ENCODE measurements at regions not wholly inside any gene's neighbourhood (a gene's known extent, or its start where the extent isn't known, plus 50 kb on each side); places are given as distances from the start of the nearest gene placed in this dataset.
A peak's percentile ranks its signal among the peaks of the same experiment; 100 is the strongest.

GRCh38 chr2:145194673-145195072 is 674.8 kb upstream of the ZEB2 start:
- intact Hi-C loops (cut with micrococcal nuclease): no loop called here
- H3K4me1 Mint-ChIP-seq (ENCODE audit: insufficient read depth, unreplicated experiment): no peaks in the 10 kb centered on the region
- no peak overlapping the region for H3K27ac Mint-ChIP-seq (ENCODE audit: low read depth, unreplicated experiment)
- no peaks in the 10 kb centered on the region for H3K27me3 Mint-ChIP-seq (ENCODE audit: insufficient read depth, unreplicated experiment)
- H3K36me3 Mint-ChIP-seq (ENCODE audit: insufficient read depth, unreplicated experiment): no peaks in the 10 kb centered on the region
- no peaks in the 10 kb centered on the region for H3K9me3 Mint-ChIP-seq (ENCODE audit: unreplicated experiment)
- POLR2A ChIA-PET: interaction anchor here (1.2 kb wide), 1 partner anchor 10 kb away, joined by 3 read pairs; no protein-coding TSS in a partner anchor
- H3K4me3 Mint-ChIP-seq (ENCODE audit: unreplicated experiment): no peak overlapping the region
- CTCF ChIA-PET: no interaction called here
- DNase-seq (ENCODE audit: unreplicated experiment): no peak
- TF ChIP-seq, protein P1, sequence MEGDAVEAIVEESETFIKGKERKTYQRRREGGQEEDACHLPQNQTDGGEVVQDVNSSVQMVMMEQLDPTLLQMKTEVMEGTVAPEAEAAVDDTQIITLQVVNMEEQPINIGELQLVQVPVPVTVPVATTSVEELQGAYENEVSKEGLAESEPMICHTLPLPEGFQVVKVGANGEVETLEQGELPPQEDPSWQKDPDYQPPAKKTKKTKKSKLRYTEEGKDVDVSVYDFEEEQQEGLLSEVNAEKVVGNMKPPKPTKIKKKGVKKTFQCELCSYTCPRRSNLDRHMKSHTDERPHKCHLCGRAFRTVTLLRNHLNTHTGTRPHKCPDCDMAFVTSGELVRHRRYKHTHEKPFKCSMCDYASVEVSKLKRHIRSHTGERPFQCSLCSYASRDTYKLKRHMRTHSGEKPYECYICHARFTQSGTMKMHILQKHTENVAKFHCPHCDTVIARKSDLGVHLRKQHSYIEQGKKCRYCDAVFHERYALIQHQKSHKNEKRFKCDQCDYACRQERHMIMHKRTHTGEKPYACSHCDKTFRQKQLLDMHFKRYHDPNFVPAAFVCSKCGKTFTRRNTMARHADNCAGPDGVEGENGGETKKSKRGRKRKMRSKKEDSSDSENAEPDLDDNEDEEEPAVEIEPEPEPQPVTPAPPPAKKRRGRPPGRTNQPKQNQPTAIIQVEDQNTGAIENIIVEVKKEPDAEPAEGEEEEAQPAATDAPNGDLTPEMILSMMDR (IDR thresholded peaks at IDR 0.05; ENCODE audit: unreplicated experiment): no peak
- no TSS peak for BruUV-seq (replicated peaks)

GRCh38 chr2:145190031-145190703 is 670.2 kb upstream of the ZEB2 start:
- Mint-ChIP-seq H3K4me3 (ENCODE audit: unreplicated experiment) (no peak overlapping the region), H3K36me3 (ENCODE audit: insufficient read depth, unreplicated experiment) (no peaks in the 10 kb centered on the region), H3K27ac (ENCODE audit: low read depth, unreplicated experiment) (no peak overlapping the region), H3K4me1 (ENCODE audit: insufficient read depth, unreplicated experiment) (no peaks in the 10 kb centered on the region), H3K9me3 (ENCODE audit: unreplicated experiment) (no peaks in the 10 kb centered on the region), H3K27me3 (ENCODE audit: insufficient read depth, unreplicated experiment) (no peaks in the 10 kb centered on the region)
- peak; percentile 25 for DNase-seq (ENCODE audit: unreplicated experiment)
- ChIA-PET POLR2A (no interaction called here), CTCF (no interaction called here)
- no TSS peak for BruUV-seq (replicated peaks)
- TF ChIP-seq, protein P1 (IDR thresholded peaks at IDR 0.05; ENCODE audit: unreplicated experiment): no peak
- intact Hi-C loops (cut with micrococcal nuclease): no loop called here

GRCh38 chr2:145186303-145186702 is 666.4 kb upstream of the ZEB2 start:
- BruUV-seq (replicated peaks): no TSS peak
- ChIA-PET CTCF (interaction anchor here (0.8 kb wide), 1 partner anchor 225 kb away, joined by 3 read pairs; no protein-coding TSS in a partner anchor), POLR2A (interaction anchor here (0.6 kb wide), 1 partner anchor 335 kb away, joined by 3 read pairs; no protein-coding TSS in a partner anchor)
- Mint-ChIP-seq H3K27me3 (ENCODE audit: insufficient read depth, unreplicated experiment) (no peaks in the 10 kb centered on the region), H3K4me3 (ENCODE audit: unreplicated experiment) (no peak overlapping the region), H3K9me3 (ENCODE audit: unreplicated experiment) (no peaks in the 10 kb centered on the region), H3K36me3 (ENCODE audit: insufficient read depth, unreplicated experiment) (no peaks in the 10 kb centered on the region), H3K4me1 (ENCODE audit: insufficient read depth, unreplicated experiment) (no peaks in the 10 kb centered on the region), H3K27ac (ENCODE audit: low read depth, unreplicated experiment) (no peak overlapping the region)
- intact Hi-C loops (cut with micrococcal nuclease): no loop called here
- DNase-seq (ENCODE audit: unreplicated experiment): no peak
- TF ChIP-seq, protein P1 (IDR thresholded peaks at IDR 0.05; ENCODE audit: unreplicated experiment): no peak

DNA sequence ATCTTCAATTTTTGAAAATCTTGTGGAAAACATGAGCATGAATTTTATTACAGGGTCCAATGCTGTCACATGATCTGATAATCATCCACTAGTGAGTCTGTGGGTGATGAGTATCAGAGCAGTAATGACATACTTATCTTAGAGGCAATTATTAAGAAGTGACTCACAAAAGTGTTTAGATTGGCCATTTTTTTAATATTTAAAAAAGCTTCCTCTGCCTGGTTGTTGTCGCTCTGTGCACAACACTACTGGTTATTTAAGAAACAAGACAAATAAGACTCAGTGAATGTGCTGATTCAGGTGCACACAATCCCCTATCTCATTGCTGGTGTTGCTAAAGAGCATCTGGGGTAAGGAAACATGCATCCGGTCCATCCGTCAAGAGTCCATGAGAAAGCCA is 665.8 kb upstream of the ZEB2 start:
- CTCF ChIA-PET: interaction anchor here (0.9 kb wide), 1 partner anchor 173 kb away, joined by 3 read pairs; no protein-coding TSS in a partner anchor
- intact Hi-C loops (cut with micrococcal nuclease): no loop called here

More for the DNA sequence above, 665.8 kb upstream of the ZEB2 start:
- H3K36me3 Mint-ChIP-seq (ENCODE audit: insufficient read depth, unreplicated experiment): no peaks in the 10 kb centered on the region
- H3K4me3 Mint-ChIP-seq (ENCODE audit: unreplicated experiment): no peak overlapping the region
- no peak for DNase-seq (ENCODE audit: unreplicated experiment)
- no TSS peak for BruUV-seq (replicated peaks)
- no peak overlapping the region for H3K27ac Mint-ChIP-seq (ENCODE audit: low read depth, unreplicated experiment)
- TF ChIP-seq, protein P1 (IDR thresholded peaks at IDR 0.05; ENCODE audit: unreplicated experiment): no peak
- H3K27me3 Mint-ChIP-seq (ENCODE audit: insufficient read depth, unreplicated experiment): no peaks in the 10 kb centered on the region
- no peaks in the 10 kb centered on the region for H3K9me3 Mint-ChIP-seq (ENCODE audit: unreplicated experiment)
- POLR2A ChIA-PET: interaction anchor here (0.6 to 1.0 kb wide), 2 partner anchors 14 to 335 kb away, joined by 3 read pairs; no protein-coding TSS in a partner anchor
- no peaks in the 10 kb centered on the region for H3K4me1 Mint-ChIP-seq (ENCODE audit: insufficient read depth, unreplicated experiment)

Measured in MCF 10A (cell line).